Frontal cortex (tissue), 3 donors: ENCODE measurements at regions not wholly inside any gene's neighbourhood (a gene's known extent, or its start where the extent isn't known, plus 50 kb on each side); places are given as distances from the start of the nearest gene placed in this dataset.
"Not testable (repeated sequence)": the region's sequence is repeated elsewhere in the genome, so short reads cannot be mapped to it uniquely, and the experiment has no call there.

Source experiments
- DNase-seq, 2 donors: peaks; one replicate each; pipeline ENCODE4 v3.0.0; 2012; ENCODE audit warnings: low spot score in 2 of 2
- FAIRE-seq: peaks from 2 replicates; lab custom pipeline; 2012; peaks lifted over from hg19 to GRCh38; lab: Jason Lieb, UNC
- donor health status: control.
- donor health status: control.
- donor health status: control.

DNA sequence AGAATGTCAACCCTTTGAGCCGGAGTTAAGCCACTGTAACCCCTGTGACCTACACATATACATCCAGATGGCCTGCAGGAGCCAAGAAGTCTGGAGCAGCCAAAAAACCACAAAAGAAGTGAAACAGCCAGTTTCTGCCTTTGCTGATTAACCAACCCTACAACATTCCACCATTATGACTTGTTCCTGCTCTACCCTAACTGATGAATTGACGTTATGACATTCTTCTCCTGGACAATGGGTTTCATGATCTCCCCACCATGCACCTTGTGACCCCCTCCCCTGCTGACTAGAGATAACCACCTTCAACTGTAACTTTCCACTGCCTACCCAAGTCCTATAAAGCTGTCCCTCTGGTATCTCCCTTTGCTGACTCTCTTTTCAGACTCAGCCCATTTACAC lies 216.3 kb upstream of the DUSP10 start:
- DNase-seq, FAIRE-seq: not testable (repeated sequence)

DNA sequence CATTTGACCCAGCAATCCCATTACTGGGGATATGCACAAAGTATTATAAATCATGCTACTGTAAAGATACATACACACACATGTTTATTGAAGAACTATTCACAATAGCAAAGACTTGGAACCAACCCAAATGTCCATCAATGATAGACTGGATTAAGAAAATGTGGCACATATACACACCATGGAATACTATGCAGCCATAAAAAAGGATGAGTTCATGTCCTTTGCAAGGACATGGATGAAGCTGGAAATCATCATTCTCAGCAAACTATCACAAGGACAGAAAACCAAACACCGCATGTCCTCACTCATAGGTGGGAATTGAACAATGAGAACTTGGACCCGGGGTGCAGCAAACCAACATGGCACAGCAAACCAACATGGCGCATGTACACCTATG lies 215.5 kb upstream of the DUSP10 start:
- not testable (repeated sequence) for FAIRE-seq, DNase-seq

DNA sequence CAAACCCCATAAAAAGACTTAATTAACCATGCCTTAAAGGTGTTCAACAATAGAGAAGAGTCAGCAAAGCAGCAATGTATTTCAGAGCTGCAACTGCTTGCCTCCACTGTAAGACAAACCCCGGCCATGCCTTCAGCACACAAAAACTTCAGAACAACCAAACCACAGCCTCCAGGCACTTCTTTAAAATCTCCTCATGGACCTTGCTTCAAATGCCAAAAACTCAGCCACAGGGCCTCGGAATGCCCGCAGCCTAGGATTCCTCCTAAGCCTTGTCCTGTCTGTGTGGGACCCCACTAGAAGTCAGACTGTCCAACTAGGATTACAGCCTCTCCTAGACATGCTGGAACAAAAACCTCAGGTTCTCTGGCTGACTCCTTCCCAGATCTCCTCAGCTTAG lies 208.1 kb upstream of the DUSP10 start:
- FAIRE-seq = no peak
- no peak for DNase-seq

DNA sequence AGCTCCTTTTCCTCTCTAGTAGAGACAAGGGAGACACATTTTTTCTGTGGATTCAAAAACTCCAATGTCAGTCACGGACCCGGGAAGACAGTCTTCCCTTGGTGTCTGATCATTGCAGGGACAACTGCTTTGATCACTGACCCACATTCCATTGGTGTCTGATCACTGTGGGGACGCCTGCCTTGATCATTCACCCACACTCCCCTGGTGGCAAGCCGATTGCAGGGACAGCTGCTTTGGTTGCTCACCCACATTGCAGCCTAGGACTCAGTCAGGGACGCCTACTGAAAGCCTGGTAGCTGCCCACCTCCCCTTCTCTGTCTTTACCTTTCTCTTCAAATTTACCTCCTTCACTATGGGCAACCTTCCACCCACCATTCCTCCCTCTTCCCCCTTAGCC lies 206.6 kb upstream of the DUSP10 start:
- FAIRE-seq = no peak

DNA sequence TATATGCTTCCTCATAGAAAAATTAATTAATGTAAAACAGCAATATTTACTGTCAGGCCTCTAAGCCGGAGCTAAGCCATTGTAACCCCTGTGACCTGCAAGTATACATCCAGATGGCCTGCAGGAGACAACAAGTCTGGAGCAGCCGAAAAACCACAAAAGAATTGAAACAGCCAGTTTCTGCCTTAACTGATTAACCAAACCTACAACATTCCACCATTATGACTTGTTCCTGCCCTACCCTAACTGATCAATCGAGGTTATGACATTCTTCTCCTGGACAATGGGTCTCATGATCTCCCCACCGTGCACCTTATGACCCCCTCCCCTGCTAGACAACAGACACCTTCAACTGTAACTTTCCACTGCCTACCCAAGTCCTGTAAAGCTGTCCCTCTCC lies 205.8 kb upstream of the DUSP10 start:
- no peak for DNase-seq
- no peak for FAIRE-seq

More for the DNA sequence above, 206.6 kb upstream of the DUSP10 start:
- DNase-seq = no peak

DNA sequence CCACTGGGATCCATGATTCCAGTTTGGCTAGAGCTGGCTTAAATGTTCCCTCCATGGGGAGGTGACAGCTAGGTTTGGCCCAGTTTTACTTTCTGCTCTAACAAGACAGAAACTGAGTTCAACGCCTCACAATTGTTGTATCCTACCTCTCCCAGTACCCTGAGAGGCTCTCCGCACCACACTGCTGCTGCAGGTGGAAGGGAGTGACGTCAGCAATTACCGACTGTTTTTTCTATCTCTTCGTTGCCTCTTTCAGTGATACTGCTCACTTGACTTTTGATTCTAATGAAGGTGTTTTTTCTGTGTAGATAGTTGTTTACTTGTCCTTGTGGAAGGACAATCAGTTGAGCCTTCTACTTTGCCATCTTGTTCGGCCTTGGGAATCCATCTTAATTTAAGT lies 204.9 kb upstream of the DUSP10 start:
- DNase-seq (no peak), FAIRE-seq (no peak)

DNA sequence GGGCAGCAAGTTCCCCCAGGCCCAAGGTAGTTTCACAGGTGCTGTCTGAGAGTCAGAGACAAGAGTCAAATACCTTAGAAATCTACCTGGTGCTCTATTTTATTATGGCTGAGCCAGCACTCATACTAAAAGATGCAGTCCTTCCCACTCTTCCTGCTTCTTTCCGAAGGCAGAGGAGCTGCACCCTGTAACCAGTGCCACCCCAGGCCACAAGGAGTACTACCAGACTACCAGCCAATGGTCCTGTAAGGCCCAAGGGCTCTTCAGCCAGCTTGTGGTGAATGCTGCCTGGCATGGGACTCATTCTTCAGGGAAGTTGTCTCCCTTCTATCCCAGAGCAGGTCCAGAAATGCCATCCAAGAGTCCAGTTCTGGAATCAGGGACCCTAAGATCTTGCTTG lies 203.8 kb upstream of the DUSP10 start:
- no peak for DNase-seq
- FAIRE-seq = no peak

DNA sequence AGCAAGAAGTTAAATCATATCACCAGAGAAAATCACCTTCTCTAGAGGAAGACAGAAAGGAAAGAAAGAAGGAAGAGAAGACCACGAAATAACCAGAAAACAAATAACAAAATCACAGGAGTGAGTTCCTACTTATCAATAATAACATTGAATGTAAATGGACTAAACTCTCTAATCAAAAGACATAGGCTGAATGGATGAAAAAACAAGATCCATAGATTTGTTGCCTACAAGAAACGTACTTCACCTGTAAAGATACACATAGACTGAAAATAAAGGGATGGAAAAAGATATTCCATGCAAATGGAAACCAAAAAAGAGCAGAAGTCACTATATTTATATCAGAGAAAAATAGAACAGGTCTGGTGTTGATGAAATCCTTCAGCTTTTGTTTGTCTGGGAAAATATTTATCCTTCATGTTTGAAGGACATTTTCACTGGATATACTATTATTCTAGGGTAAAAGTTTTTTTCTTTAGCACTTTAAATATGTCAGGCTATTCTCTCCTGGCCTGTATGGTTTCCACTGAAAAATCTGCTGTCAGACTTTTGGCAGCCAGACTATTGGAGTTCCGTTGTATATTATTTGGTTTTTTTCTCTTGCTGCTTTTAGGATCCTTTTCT lies 202.5 kb upstream of the DUSP10 start:
- FAIRE-seq = no peak
- DNase-seq = no peak

DNA sequence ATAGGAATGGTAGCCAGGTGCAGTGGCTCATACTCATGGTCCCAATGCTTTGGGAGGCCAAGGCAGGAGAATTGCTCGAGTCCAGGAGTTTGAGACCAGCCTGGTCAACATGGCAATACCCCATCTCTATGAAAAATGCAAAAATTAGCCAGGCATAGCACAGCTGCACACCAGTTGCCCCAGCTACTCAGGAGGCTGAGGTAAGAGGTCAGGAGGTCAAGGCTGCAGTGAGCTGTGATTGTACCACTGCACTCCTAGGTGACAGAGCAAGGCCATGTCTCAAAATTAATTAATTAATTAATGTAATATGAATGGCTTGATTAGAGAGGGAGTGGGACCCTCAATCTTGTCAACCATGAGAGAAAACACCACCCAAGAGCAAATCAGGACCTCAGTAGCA lies 198.7 kb upstream of the DUSP10 start:
- FAIRE-seq (no peak), DNase-seq (no peak)

DNA sequence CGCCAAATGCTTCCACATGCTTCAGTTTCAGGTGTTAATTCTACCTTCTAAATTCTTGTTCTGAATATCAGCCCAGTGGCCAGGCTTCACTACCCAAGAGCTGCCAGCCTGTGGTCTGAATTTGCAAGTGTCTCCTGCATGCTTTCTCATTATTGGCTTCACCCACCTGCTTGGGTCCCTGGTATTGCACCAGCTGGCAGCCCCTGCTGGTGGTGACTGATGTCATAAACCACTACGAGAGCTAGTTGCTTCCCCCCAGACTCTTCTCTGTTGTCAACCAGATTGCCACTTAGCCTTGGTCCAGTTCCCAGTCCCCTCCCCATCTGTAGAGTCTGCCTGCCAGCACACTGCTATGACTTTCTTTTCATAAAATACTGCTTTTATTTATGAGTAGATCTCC lies 197.7 kb upstream of the DUSP10 start:
- FAIRE-seq (no peak), DNase-seq (no peak)

DNA sequence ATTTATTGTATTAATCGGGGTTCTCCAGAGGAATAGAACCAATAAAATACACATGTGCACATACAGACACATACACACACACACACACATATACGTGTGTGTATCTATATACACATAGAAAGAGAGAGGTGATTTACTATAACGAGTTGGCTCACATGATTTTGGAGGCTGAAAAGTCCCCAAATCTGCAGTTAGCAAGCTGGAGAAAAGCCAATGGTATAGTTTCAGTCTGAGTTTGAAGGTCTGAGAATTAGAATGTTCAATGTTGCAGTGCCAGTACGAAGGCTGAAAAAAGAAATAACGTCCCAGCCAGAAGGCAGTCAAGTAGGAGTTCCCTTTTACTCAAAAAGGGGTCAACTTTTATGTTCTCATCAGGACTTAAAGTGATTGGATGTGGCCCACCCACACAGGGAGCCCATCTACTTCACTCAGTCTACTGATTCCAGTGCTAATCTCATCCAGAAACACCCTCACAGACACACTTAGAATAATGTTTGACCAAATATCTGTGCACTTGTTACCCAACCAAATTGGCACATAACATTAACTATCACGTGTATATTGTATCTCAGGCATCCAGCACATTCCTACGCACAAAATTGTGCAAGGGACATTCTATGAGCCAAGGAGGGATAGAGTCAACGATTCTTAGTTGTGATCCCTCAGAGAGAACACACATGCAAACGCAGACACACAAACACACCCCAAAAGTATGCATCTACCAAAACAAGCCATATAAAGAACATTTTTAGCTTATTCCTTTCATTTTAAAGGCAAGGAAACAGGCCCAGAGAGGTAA lies 195.5 kb upstream of the DUSP10 start:
- DNase-seq (no peak), FAIRE-seq (no peak)

DNA sequence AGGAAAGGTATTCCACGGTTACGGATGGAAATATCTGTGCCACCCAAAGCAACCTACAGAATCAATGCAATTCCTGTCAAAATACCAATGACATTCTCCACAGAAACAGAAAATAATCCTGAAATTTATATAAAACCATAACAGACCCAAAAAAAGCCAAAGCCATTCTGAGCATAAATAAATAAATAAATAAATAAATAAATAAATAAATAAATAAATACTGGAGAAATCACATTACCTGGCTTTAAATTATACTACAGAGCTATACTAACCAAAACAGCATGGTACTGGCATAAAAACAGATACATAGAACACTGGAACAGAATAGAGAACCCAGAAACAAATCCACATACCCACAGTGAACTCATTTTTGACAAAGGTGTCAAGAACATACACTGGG lies 191.9 kb upstream of the DUSP10 start:
- no peak for DNase-seq
- no peak for FAIRE-seq

DNA sequence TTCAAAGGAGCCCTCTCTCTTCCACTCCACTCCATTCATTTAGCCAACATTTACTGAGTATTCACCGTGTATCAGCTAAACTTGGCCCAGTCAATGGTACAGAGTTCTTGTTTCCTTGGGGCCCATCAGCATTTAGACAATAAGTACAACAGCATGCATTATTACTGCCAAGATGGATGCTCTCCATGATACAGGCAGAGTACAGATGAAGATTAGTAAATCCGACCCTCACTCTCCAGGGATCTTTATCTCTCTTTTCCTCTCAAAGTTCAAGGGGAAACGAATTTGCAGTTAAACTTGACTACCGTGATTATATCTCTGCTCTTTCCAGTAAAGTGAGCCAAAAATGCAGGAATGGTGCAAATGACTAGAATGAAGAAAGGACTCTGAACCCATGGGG lies 184.6 kb upstream of the DUSP10 start:
- FAIRE-seq = no peak
- DNase-seq = no peak

DNA sequence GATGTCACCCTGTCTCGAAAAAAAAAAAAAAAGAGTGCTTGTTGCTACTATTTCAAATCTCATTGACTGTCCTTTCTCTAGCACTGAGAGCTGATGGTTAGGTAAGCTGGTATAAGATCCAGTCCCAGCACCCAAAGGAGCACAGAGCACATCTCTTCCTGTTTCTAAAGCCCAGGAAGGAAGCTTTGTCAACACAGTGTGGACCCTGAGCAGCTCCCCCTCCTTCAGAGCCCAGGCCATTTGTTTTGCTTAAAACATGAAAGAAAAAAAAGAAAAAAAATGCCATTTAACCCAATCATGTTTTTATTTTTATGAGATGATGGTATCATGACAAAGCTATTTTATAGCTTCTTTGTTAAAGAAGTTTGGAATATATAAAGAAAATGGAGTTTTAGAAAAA lies 184.1 kb upstream of the DUSP10 start:
- DNase-seq (no peak), FAIRE-seq (no peak)

DNA sequence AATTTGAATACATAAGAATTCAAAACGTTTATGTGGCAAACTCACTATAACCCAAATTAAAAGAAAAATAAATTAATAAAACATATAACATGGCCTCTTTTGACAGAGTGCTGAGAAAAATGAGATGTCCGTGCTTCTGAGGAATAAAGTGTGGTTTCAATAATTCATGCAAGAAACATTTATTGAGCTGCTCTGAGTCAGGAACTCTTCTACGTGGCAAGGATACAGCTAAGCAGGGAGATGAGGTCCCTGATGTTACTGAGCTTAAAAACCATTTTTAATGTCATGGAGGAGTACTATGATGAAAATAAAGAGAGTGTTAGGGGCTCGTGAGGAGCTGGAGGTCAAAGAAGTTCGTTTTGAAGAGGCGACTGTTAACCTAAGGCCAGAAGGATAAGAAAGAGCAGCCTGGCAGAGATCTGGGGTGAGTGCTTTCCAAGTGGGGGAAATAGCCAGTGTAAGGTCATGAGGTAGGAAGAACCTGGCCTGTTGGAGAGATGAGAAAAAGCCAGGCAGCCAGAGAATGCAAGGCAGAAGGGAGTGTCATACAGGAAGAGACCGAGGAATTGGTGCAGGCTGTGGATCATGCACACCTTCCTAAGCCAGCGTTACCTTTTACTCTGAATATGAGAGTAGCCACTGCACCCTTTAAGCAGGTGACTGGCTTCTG lies 182.2 kb upstream of the DUSP10 start:
- FAIRE-seq = no peak
- no peak for DNase-seq

DNA sequence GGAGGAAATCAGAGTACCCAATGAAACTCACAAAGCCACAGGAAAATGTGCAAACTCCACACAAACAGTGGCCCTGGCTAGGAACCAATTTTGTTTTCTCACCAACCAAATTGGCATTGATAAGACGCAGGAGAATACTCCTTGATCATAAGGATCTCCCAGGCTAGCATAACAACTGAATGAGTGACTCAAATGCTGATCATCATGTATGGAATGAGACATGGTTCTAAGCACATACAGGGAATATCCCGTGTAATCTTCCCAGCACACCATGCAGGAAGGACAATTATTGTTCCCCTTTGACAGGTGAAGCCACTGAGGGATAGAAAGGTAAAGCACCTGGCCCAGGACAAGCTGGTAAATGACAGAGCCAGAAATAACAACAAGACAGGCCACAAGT lies 180.0 kb upstream of the DUSP10 start:
- DNase-seq (no peak), FAIRE-seq (no peak)

DNA sequence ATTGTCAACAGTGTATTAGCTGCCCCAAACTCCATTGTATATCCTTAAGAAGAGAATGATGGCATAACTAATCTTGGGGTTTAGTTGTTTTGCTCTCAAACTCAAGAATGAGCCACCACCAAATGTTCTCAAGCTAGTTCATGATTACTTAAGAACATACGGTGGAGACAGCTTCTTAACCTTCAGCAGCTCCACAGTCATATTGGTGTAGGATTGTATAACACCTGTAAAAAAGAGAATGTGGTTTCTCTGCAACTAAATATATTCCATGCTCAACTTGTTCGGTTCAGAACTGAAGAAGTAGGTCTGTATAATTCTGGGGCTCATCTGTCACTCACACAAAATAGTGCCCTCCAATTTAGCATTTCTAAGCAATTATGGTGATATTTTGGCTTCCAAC lies 177.9 kb upstream of the DUSP10 start:
- FAIRE-seq (no peak), DNase-seq (no peak)

DNA sequence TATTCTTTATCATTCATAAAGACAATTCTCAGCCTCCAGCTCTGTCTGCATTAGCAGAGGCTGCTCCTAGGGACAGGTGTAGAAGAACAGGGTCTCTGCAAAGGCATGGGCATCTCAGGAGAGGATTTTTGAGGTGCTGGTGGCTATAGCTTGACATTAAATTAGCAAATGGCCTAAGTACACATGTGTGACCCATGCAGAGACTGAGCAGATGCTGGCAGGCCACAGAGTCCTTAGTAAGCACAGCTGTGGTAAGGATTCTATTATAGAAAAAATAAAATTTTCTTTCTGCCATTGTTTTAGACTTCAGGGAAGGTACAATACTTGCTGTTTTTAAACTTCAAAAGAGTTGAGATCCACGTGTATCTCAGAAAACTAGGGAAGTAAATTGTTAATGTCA lies 177.5 kb upstream of the DUSP10 start:
- FAIRE-seq (no peak), DNase-seq (no peak)

DNA sequence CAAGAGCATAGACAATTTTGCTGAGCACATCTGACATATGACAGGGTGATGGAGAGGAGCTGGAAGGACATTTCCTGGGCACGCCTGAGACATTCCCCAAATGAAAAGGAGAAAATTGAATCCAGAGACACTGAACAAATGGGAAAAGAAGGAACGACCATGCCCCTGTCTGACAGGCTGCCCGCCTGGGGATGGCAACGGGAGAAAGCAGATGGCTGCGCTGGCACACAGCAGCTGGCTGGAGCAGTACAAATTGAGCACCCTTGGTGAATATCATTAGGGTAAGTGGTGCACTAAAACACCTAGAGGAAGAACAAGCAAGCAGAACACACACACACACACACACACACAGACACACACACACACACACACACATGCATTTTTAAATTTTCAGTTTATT lies 174.3 kb upstream of the DUSP10 start:
- no peak for DNase-seq
- FAIRE-seq = no peak

DNA sequence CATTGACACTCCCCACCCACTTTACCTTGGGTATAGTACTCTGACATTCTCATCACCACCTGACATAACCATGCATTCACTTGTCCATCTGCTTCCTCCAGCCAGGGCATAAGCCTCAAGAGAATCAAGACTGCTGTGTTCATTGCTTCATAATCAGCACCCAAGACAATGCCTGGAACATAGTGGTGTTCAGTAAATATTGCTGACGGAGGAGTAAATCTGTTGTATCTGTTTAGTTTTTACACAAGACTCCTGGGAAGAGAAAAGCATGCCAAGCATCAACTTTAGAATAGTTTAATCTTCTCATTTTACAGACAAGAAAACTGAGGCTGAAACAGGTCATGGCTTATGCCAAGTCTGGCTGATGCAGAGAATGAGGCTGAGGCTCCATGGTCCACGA lies 173.9 kb upstream of the DUSP10 start:
- FAIRE-seq = no peak
- no peak for DNase-seq

DNA sequence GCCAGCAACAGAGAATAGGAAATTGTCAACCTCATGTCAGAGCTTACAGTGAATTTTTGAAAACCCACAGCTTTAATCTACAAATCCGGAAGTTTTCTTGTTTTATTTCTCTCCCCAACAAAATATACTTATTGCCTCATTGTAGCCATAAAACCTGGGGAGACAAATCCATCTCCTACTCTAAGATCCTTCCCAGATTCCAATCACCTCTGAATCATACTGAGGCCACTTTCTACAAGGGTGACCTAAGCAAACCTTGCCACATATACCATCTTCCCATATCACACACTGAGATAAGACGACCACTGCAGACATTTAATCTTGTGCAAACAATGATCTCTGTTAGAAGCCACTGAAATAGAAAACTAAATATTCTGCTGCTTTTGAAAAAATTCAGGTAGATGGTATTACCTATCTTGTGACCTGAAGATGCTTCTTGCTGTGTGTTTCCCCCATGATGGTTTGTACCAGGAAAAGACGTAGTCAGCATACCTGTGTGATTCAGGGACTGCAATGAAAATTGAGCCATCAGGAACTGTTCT lies 171.5 kb upstream of the DUSP10 start:
- no peak for FAIRE-seq
- DNase-seq = no peak
